ENCODE measurements at regions not wholly inside any gene's neighbourhood (a gene's known extent, or its start where the extent isn't known, plus 50 kb on each side); places are given as distances from the start of the nearest gene placed in this dataset.

GRCh38 chr5:45189042-45189441 is 380.3 kb downstream of the MRPS30 start:
- no peak for TF ChIP-seq SCRT1 (tag by site-specific recombination; IDR thresholded peaks at IDR 0.05; ENCODE audit: borderline replicate concordance)
- TF ChIP-seq CTCF (tag by site-specific recombination; IDR thresholded peaks at IDR 0.05), result no peak

Data from HEK293 (cell line).